Ecto neural progenitor cell (in vitro differentiated cells): ENCODE measurements at regions not wholly inside any gene's neighbourhood (a gene's known extent, or its start where the extent isn't known, plus 50 kb on each side); places are given as distances from the start of the nearest gene placed in this dataset.
"Not testable (repeated sequence)": the region's sequence is repeated elsewhere in the genome, so short reads cannot be mapped to it uniquely, and the experiment has no call there.

Experiments used
- DNase-seq: peaks from one replicate; pipeline ENCODE4 v3.0.0-alpha.2; 2018; ENCODE audit warnings: low spot score

- DNase-seq = no peak
These were observed 1334.7 kb downstream of the REEP3 start for GRCh38 chr10:64855941-64856340.

- DNase-seq = no peak
These were observed 1338.7 kb downstream of the REEP3 start for GRCh38 chr10:64859911-64860310.

- no peak for DNase-seq
These were observed 1342.6 kb downstream of the REEP3 start for GRCh38 chr10:64863836-64864235.

GRCh38 chr10:64867501-64867962, 1346.3 kb downstream of the REEP3 start:
- DNase-seq = no peak

GRCh38 chr10:64873088-64873487, 1351.9 kb downstream of the REEP3 start:
- no peak for DNase-seq

- no peak for DNase-seq
These were observed 1352.8 kb downstream of the REEP3 start for GRCh38 chr10:64873959-64874358.

GRCh38 chr10:64880546-64880945, 1359.3 kb downstream of the REEP3 start:
- DNase-seq = no peak

- DNase-seq = no peak
These were observed 1360.1 kb downstream of the REEP3 start for GRCh38 chr10:64881257-64881656.

- DNase-seq = no peak
These were observed 1375.4 kb downstream of the REEP3 start for GRCh38 chr10:64896582-64896981.

GRCh38 chr10:64906311-64906710, 1385.1 kb downstream of the REEP3 start:
- DNase-seq = not testable (repeated sequence)

GRCh38 chr10:64924306-64924705, 1403.1 kb downstream of the REEP3 start:
- peak; percentile 43 for DNase-seq

- DNase-seq = no peak
These were observed 1430.8 kb downstream of the REEP3 start for GRCh38 chr10:64952042-64952441.

GRCh38 chr10:64956441-64956840, 1435.2 kb downstream of the REEP3 start:
- DNase-seq = no peak

- DNase-seq = no peak
These were observed 1437.9 kb downstream of the REEP3 start for GRCh38 chr10:64959116-64959515.

GRCh38 chr10:64959883-64960282, 1438.7 kb downstream of the REEP3 start:
- DNase-seq = no peak

- no peak for DNase-seq
These were observed 1452.2 kb downstream of the REEP3 start for GRCh38 chr10:64973391-64973790.

GRCh38 chr10:64976150-64976549, 1454.9 kb downstream of the REEP3 start:
- no peak for DNase-seq

GRCh38 chr10:64977915-64978314, 1456.7 kb downstream of the REEP3 start:
- no peak for DNase-seq

- no peak for DNase-seq
These were observed 1475.7 kb downstream of the REEP3 start for GRCh38 chr10:64996886-64997285.

GRCh38 chr10:65010845-65011244, 1489.6 kb downstream of the REEP3 start:
- DNase-seq = no peak

- DNase-seq = no peak
These were observed 1496.3 kb downstream of the REEP3 start for GRCh38 chr10:65017523-65017922.

- DNase-seq = no peak
These were observed 1503.7 kb downstream of the REEP3 start for GRCh38 chr10:65024886-65025285.

GRCh38 chr10:65030263-65030662, 1509.1 kb downstream of the REEP3 start:
- no peak for DNase-seq

GRCh38 chr10:65032867-65033769, 1511.9 kb downstream of the REEP3 start:
- DNase-seq = no peak
